Thyroid gland (tissue), 4 donors: ENCODE measurements at regions not wholly inside any gene's neighbourhood (a gene's known extent, or its start where the extent isn't known, plus 50 kb on each side); places are given as distances from the start of the nearest gene placed in this dataset.

Experiments
- POLR2A ChIP-seq, 2 donors: fragments of 450-650 bp; IDR thresholded peaks; one replicate each; pipeline ENCODE4 v1.6.1; 2017; ENCODE audit warnings: antibody characterized with exemption in 2 of 2, mild to moderate bottlenecking in 2 of 2, moderate library complexity in 1 of 2
- TF ChIP-seq, protein P1 (sequence below), 6 experiments: fragments of 200-600 bp in 3 of 6; fragments of 450-650 bp in 3 of 6; sonication (generic) in 3 of 6; IDR thresholded peaks; one replicate each; pipeline ENCODE4 v1.5.1; 2016 to 2019; ENCODE audit warnings: antibody characterized with exemption in 6 of 6, mild to moderate bottlenecking in 2 of 6, inconsistent platforms in 1 of 6, moderate library complexity in 1 of 6

DNA sequence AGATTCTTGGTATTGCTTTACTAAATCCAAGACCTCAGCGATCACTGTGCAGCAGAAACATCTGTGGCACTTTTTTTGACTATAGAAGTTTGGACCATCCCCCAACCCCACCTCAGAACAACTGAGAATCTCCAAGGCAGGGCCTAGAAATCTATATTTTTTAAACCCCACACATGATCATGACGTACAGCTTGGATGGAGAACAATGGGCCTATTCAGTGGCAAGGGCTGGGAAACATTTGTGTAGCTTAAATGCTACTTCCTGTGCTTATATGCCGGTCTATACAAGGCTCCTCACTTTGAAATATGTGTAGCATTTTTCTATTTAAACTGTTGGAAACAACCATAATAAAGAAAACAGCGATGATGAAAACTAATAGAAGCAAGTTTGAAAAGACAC, 55.1 kb upstream of the SPRED1 start:
- TF ChIP-seq, protein P1, sequence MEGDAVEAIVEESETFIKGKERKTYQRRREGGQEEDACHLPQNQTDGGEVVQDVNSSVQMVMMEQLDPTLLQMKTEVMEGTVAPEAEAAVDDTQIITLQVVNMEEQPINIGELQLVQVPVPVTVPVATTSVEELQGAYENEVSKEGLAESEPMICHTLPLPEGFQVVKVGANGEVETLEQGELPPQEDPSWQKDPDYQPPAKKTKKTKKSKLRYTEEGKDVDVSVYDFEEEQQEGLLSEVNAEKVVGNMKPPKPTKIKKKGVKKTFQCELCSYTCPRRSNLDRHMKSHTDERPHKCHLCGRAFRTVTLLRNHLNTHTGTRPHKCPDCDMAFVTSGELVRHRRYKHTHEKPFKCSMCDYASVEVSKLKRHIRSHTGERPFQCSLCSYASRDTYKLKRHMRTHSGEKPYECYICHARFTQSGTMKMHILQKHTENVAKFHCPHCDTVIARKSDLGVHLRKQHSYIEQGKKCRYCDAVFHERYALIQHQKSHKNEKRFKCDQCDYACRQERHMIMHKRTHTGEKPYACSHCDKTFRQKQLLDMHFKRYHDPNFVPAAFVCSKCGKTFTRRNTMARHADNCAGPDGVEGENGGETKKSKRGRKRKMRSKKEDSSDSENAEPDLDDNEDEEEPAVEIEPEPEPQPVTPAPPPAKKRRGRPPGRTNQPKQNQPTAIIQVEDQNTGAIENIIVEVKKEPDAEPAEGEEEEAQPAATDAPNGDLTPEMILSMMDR (IDR thresholded peaks at IDR 0.05): no peak
- TF ChIP-seq POLR2A (IDR thresholded peaks at IDR 0.05): no peak
